Skeletal muscle cell (primary cell): ENCODE measurements at regions not wholly inside any gene's neighbourhood (a gene's known extent, or its start where the extent isn't known, plus 50 kb on each side); places are given as distances from the start of the nearest gene placed in this dataset.

Experiments
- DNase-seq: peaks from one replicate; pipeline ENCODE4 v3.0.0-alpha.2; 2010; ENCODE audit warnings: low read depth
- H3K4me3 ChIP-seq: 2 replicates; pipeline ENCODE4 v1.5.1; 2011; ENCODE audit warnings: low read depth, mild to moderate bottlenecking, control low read depth, low read length, moderate library complexity

DNA sequence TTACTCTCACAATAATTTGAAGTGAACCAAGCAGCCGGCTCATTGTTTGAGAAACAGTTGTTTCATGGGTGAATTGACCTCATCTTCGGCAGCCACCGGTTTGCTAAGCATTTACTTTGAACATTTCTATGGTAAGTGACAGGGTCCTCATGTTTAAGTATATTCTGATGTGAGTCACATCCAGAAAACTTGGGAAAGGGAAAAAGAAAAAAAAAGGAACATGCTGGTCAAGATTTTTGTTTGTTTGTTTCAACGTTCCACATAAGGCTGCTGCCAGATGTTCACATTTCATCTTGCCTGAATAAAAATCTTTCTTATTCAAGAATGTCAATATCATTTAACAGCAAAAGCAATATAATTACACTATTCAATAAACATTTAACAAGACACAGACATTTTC lies 55.0 kb upstream of the EXOC2 start:
- no peak overlapping the region for H3K4me3 ChIP-seq

DNA sequence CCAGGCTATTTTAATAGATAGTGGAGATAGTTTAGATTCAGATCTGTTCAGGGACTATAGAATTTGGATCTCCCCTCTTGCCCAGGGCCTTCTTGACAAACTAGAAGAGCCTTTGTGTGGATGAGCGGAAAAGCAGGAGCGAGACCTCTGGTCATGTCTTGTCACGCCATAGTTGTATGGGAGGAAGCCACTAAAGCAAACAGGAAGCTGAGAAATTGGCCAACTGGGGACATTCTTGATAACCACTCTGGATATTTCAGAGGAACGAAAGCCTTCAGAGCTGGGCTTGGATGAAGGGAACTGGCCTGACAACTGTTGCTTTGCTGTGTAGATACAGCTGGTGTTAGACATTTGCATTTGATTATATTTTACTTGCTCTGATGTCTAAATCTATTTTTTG lies 54.1 kb upstream of the EXOC2 start:
- no peak for DNase-seq
- no peak overlapping the region for H3K4me3 ChIP-seq

More for the DNA sequence above, 55.0 kb upstream of the EXOC2 start:
- no peak for DNase-seq

DNA sequence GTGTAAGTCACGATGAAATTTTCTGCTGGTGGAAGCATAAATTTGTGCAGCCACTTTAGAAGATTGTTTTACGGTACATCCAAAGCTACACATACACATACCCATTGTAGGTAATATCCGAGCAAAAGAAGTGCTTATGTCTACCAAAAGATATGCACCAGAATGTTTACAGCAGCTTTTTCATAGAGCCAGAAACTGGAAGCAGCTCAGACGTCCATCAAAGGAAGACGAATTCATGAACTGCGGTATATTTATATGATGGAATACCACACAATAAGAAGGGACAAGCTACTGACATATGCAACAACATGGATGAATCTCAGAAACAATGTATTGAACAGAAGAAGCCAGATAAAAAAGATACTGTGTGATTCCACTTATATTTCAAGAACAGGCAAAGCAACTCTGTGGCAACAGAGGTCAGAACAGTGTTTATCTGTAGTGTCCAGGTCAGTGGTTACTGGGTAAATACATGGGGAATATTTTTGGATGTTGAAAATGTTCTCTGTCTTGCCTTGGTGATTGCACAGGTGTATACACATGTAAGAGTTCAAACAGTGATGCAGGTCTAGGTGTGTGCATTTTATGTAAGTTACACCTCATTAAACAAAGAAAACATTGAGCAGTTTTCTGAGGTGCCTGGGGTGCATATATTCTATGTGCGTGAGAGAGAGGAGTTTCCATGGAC lies 51.9 kb upstream of the EXOC2 start:
- DNase-seq = no peak
- no peak overlapping the region for H3K4me3 ChIP-seq

DNA sequence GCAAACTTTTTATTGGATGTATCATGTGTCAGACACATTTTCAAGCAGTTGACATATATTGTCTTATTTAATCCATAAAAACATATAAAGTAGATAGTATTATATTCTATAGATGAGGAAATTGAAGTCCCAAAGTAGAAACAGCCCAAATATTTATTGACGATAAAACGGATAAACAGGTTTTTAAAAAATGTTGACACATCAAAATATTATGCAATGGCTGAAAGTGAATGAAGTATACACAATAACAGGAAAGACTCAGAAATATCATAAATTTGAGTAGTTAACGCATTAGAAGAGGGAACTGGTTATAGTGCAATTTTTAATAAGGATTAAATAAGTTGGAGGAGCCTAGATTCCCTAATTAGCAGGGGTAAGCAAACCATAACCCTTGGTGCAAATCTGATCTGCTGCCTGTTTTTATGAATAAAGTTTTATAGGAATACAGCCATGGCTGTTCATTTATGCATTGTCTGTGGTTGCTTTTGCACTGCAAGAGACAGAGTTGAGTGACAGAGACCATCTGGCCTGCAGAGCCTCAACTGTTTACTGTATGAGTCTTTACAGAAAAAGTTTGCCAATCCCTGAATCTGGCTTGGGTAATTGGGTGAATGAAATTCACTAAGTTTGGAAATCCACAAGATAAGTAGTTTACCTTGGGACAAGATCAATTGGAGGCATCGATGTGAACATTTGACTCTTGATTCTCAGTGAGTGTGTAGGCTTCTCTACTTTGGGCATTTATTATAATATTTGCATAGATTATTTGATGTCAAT lies 50.6 kb upstream of the EXOC2 start:
- H3K4me3 ChIP-seq = no peak overlapping the region
- no peak for DNase-seq
